HG03565 (cell line): ENCODE measurements at regions not wholly inside any gene's neighbourhood (a gene's known extent, or its start where the extent isn't known, plus 50 kb on each side); places are given as distances from the start of the nearest gene placed in this dataset.

ENCODE experiments used
- ATAC-seq: cut with Tn5 transposase; IDR thresholded peaks from one replicate; pipeline ENCODE4 v1.9.1; 2021; ENCODE audit warnings: mild to moderate bottlenecking, moderate library complexity; ENCODE audit not compliant: unreplicated experiment

GRCh38 chr3:181660337-181660736 is 51.4 kb upstream of the SOX2 start:
- ATAC-seq, result no peak

- no peak for ATAC-seq
These were observed 74.3 kb upstream of the SOX2 start for GRCh38 chr3:181637456-181637855.

- no peak for ATAC-seq
These were observed 74.7 kb upstream of the SOX2 start for GRCh38 chr3:181637056-181637455.

GRCh38 chr3:181635141-181635540 is 76.6 kb upstream of the SOX2 start:
- ATAC-seq, result no peak

GRCh38 chr3:181633556-181633955 is 78.2 kb upstream of the SOX2 start:
- ATAC-seq, result no peak

DNA sequence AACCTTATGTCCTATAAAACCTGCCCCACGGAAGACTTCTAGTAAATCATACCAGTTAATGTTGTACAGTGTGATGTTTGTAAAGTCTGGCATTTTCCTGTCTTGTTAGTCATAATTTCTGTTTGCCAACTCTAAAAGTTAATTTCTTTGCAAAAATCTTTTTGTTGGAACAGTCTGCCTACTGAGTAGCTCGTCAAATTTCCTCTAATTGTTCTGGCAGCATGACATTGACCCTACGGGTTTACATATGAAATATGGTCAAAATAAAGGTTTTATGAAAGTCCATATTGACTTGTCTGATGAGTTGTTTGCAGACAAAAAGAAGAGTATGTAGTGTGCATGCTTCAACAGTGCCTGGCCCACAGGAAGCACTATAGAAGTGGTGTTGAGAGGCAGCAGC is 79.8 kb upstream of the SOX2 start:
- ATAC-seq, result no peak

DNA sequence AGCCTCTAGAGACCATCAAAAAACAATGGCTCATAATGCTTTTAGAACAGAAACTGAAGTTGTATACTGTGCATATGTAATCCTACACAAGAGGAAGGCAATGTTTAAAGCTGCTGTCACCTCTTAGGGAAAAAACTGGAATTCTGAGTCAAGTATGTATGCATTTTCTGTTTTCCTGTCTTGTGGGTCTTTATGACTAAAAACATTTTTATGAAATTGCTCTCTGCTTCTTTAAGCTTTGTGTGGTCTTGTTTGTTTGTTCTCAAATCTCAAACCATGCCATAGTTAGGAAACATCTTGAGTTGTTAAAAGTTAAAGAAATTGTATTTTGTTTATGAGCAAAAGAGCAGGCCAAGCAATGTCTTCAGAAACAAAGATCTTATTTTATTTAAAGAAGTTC is 80.9 kb upstream of the SOX2 start:
- ATAC-seq, result no peak

DNA sequence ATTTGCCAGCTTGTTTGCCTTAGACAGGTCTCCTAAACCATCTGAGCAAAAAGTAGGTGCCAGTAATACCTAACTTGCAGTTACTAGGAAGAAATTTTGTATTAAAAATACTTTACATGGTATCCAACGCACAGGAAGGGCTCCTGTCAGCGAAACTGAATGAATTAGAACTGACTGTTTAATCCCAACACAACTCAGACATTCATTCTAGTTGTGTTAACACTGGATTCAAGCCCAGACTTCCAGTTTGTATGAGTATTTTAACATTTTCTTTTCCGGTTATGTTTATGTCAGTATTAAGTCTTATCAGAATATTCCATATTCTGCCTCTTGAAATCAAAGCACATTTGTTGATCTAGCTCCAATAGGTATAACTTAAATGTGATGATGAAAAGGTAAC is 82.0 kb upstream of the SOX2 start:
- no peak for ATAC-seq

DNA sequence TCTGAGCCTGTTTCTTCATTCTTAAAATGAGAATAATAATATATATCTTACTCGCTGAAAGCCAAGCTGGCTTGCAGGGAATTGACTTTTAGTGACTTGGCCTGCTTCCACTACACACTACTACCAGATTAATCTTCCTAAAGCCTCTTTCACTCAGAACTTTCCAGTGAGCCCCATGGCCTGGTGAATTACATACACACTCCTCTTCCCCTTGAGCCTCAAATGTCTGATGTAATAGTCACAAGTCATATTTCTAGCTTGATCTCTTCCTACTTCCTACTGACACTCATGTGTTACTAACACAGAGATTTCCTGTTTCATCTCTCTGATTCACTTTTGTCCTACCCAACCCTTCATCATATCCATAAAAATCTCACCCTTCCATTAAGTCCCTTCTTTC is 82.7 kb upstream of the SOX2 start:
- no peak for ATAC-seq

- ATAC-seq, result no peak
These were observed 83.3 kb upstream of the SOX2 start for GRCh38 chr3:181628384-181628783.

DNA sequence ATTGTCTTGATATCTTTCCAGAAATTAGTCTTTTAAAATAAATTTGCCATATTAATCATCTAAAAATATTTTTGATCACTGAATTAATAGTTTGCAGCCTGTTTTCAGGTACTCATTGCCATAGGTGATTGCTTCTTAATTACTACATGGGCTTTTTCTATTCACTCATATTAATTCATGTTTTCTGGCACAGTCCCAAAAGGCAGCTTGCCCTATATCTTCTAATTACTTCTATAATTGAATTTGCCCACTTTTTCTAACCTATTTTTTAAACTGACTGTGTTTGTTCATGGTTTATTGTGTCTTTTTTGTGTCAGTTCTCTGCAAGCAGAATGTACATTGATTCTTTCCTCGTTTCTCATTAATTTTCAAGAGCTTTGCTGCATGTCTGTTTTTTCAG is 85.7 kb upstream of the SOX2 start:
- ATAC-seq, result no peak

DNA sequence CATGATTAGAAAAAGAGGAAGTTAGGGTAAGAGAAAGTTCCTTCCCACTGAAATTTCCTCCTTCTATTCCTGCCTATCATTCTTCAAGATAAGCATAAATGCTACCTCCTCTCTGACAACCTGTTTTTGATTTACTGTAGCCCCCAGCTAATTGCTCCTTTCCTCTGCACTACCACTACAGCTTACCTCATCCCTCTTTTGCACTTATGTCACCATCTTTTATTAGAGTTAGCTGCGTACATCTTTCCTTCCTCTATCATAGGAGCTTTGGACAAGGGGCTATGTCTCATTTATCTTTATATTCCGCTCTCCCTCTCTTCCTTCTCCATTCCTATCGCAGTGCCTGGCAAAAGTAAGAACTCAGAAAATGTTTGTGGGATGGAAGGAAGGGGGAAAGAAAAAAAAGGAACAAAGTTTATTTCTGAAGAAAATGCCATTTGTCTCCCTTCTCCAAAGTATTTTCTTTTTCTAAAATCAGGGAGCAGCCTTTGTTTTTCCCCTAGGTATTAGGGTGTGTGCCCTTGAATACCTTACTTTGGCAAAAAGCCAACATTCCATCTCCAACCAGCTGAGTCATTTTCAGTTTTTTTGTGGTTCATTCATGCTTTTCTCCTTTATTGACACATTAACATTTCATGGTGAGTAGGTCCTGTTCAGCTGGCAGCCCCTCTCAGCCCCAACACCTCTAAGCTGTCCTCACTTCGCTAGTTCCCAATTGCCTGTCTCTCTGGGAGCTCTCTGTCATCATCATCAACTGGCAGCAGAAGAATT is 87.6 kb upstream of the SOX2 start:
- ATAC-seq, result no peak

DNA sequence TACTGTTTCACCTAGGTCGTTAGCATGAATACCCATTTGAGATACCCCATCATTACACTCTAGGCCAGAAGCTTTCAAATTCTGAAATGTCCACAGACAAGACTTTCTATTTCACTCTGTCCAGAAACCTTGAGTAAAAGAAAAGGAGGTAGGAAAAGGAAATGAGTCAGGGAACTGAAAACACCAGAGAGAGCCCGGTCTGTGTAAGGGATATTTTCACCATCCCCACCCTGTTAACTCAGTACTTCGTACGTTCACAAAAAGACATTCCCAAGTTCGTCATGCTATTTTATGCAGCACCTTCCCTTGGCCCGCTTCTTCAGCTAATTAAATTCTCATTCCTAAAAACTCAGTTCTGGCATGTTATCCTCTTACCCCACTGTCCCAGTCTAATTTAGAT is 89.4 kb upstream of the SOX2 start:
- ATAC-seq, result no peak

DNA sequence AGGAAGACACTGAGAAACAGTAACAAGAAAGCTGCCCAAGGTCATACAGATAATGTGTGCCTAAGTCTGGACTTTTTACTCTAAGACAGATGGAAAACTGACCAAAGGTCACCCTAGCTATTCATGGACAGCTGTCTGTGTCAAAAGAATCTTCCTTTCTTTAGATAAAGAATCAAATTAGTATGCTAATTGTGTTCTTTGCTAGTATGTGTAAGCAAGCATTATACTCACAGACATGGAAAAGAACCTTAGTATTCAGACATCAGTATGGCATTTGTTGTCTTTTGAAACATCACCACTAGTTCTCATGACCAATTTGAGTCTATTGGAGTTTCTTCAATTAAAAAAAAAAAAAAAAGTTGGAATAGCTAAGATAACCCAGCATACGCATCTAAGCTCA is 91.8 kb upstream of the SOX2 start:
- ATAC-seq, result no peak

DNA sequence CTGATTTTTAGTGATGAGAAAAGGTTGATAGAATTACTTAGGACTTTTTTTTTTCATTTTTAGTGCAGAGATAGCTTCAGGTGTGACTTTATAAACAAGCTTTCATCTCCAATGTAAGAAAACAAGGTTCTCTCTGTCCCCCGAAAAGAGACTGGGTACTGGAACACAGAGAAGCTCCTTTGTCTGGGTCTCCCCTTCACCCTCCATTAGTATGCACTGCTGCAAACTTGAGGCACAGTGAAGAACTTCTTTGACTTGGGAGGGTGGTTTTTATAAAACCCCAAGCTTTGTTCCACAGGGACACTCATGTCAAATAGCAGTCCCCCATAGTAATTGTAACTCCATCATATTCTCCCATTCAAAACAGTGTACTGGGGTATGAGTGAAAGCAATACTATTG is 93.5 kb upstream of the SOX2 start:
- ATAC-seq, result no peak

DNA sequence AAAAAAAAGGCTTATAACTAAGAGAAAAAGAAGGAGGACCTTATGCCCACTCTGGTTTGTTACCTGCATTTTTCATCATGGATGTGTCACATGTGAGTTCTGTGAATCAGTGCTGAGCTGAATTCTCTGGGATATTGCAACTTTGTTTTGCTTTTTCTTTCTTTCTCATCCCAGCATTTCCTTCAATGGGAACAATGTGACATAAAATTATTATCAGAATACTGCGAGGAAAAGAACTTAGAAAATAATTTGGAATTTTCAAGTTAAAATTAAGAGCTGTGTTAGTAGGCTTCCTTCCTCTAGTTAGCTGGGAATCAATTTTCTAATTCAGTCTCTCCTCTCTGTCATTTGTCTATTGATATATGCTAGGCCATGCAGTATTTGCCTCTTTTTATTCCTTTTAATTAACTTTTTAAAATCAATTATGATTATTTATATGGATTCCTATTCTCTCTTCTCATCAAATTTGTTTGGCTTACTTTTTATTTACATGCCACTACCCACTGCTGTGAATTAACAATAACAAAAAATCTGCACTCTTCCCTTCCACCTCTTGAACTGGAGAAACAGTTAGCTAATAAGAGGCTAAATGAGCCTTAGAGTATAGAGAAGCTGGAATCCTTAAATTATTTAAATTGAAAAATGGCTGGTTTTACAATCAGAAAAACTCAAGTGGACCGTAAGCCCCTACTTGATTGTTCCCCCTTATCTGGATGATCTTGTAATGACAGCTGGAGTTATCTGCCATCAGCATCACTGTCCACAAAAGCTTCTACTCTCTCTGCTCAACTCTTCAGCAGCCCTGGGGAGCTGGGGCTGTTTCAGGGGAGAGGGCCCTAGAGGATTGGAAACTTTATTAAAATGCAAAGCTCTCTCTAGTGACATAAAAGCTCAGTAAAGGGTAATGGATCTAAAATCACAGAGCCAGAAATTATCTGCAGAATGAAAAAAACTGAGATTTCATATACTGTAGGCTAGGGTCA is 95.3 kb upstream of the SOX2 start:
- ATAC-seq, result no peak

- ATAC-seq, result no peak
These were observed 96.1 kb upstream of the SOX2 start for GRCh38 chr3:181615666-181616065.

GRCh38 chr3:181614878-181615277 is 96.8 kb upstream of the SOX2 start:
- no peak for ATAC-seq

- no peak for ATAC-seq
These were observed 97.9 kb upstream of the SOX2 start for GRCh38 chr3:181613813-181614212.

DNA sequence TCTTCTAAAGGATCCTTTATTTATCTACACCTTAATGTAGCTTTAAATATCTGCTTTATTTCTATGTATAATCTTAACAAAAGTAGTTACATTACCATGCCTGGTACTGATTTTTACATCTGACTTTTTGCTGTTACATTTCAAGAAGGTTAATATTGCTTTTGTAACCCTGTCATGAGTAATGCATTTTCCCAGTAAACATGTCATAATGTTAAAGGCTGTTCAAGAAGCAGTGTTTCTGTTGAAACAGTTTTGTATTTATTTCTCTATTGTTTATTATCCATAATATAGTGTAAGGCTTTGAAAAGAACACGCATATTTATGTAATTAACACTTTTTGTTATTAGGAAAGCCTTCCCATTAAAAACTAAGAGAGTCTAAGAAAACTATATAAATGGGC is 98.5 kb upstream of the SOX2 start:
- ATAC-seq, result no peak

DNA sequence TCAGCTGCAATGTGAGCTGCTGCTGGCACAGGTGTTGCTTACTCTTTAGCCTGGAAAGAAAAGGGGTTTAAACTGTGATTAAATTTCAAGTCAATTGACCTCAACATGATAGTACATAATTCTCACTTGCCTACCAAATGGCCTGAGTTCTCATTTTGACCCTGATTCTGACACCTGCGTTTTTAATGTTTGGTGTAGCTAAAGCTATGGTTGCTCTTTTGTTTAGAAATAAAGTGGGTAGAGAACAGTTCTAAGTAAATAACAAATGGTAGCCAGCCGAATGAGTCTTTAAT is 100.8 kb upstream of the SOX2 start:
- ATAC-seq, result no peak
